ENCODE measurements at regions not wholly inside any gene's neighbourhood (a gene's known extent, or its start where the extent isn't known, plus 50 kb on each side); places are given as distances from the start of the nearest gene placed in this dataset.

- Mint-ChIP-seq H3K36me3 (no peaks in the 10 kb centered on the region), H3K27me3 (peaks cover 28% of the 10 kb centered on the region in 2 donors), H3K4me3 (no peak overlapping the region), H3K4me1 (peaks cover 9 to 16% of the 10 kb centered on the region in 2 donors), H3K9me3 (no peaks in the 10 kb centered on the region), H3K27ac (no peak overlapping the region)
- ATAC-seq (replicated peaks) (no peak), DNase-seq (no peak)
These were observed 122.1 kb upstream of the TPRG1 start for GRCh38 chr3:189049458-189050236.

GRCh38 chr3:189053322-189053721 lies 118.4 kb upstream of the TPRG1 start:
- Mint-ChIP-seq H3K4me1 (peaks cover 9 to 16% of the 10 kb centered on the region in 2 donors), H3K36me3 (no peaks in the 10 kb centered on the region), H3K9me3 (no peaks in the 10 kb centered on the region), H3K27ac (no peak overlapping the region), H3K27me3 (peaks cover 33 to 34% of the 10 kb centered on the region in 2 donors), H3K4me3 (no peak overlapping the region)
- DNase-seq: no peak
- ATAC-seq (replicated peaks): no peak

GRCh38 chr3:189056646-189057335 lies 115.0 kb upstream of the TPRG1 start:
- no peaks in the 10 kb centered on the region for H3K4me1 Mint-ChIP-seq
- H3K4me3 Mint-ChIP-seq: no peak overlapping the region
- H3K36me3 Mint-ChIP-seq: no peaks in the 10 kb centered on the region
- H3K9me3 Mint-ChIP-seq: peaks cover 7% of the 10 kb centered on the region in 2 donors
- ATAC-seq (replicated peaks) (no peak), DNase-seq (no peak)
- H3K27ac Mint-ChIP-seq: no peak overlapping the region
- peaks cover 19 to 25% of the 10 kb centered on the region in 2 donors for H3K27me3 Mint-ChIP-seq

- Mint-ChIP-seq H3K4me3 (no peak overlapping the region), H3K27me3 (peaks cover 18 to 25% of the 10 kb centered on the region in 2 donors), H3K4me1 (no peaks in the 10 kb centered on the region), H3K9me3 (peaks cover 9 to 11% of the 10 kb centered on the region in 2 donors), H3K36me3 (no peaks in the 10 kb centered on the region), H3K27ac (no peak overlapping the region)
- ATAC-seq (replicated peaks): no peak
- DNase-seq: no peak
These were observed 114.4 kb upstream of the TPRG1 start for GRCh38 chr3:189057369-189057768.

GRCh38 chr3:189058071-189058470 lies 113.7 kb upstream of the TPRG1 start:
- Mint-ChIP-seq H3K27ac (no peak overlapping the region), H3K9me3 (peaks cover 10 to 13% of the 10 kb centered on the region in 2 donors), H3K4me1 (no peaks in the 10 kb centered on the region), H3K36me3 (no peaks in the 10 kb centered on the region), H3K4me3 (no peak overlapping the region), H3K27me3 (peaks cover 17 to 30% of the 10 kb centered on the region in 2 donors)
- no peak for ATAC-seq (replicated peaks)
- DNase-seq: no peak

- H3K27me3 Mint-ChIP-seq: peaks cover 0 to 27% of the 10 kb centered on the region in 2 donors
- H3K4me3 Mint-ChIP-seq: no peak overlapping the region
- no peak for ATAC-seq (replicated peaks)
- H3K9me3 Mint-ChIP-seq: peaks cover 0 to 9% of the 10 kb centered on the region in 2 donors
- H3K4me1 Mint-ChIP-seq: no peaks in the 10 kb centered on the region
- H3K36me3 Mint-ChIP-seq: no peaks in the 10 kb centered on the region
- no peak overlapping the region for H3K27ac Mint-ChIP-seq
- DNase-seq: no peak
These were observed 100.8 kb upstream of the TPRG1 start for GRCh38 chr3:189070965-189071364.

GRCh38 chr3:189071446-189071845 lies 100.3 kb upstream of the TPRG1 start:
- H3K27me3 Mint-ChIP-seq: peaks cover 0 to 23% of the 10 kb centered on the region in 2 donors
- no peak for DNase-seq
- H3K4me1 Mint-ChIP-seq: no peaks in the 10 kb centered on the region
- ATAC-seq (replicated peaks): peak; percentile 63 to 75
- no peak overlapping the region for H3K4me3 Mint-ChIP-seq
- no peak overlapping the region for H3K27ac Mint-ChIP-seq
- H3K36me3 Mint-ChIP-seq: no peaks in the 10 kb centered on the region
- H3K9me3 Mint-ChIP-seq: peaks cover 0 to 9% of the 10 kb centered on the region in 2 donors

- Mint-ChIP-seq H3K9me3 (no peaks in the 10 kb centered on the region), H3K4me1 (no peaks in the 10 kb centered on the region), H3K4me3 (no peak overlapping the region), H3K36me3 (no peaks in the 10 kb centered on the region), H3K27ac (no peak overlapping the region), H3K27me3 (peaks cover 0 to 7% of the 10 kb centered on the region in 2 donors)
- DNase-seq (no peak), ATAC-seq (replicated peaks) (no peak)
These were observed 95.3 kb upstream of the TPRG1 start for GRCh38 chr3:189076449-189076848.

- DNase-seq (no peak), ATAC-seq (replicated peaks) (no peak)
- Mint-ChIP-seq H3K4me1 (no peaks in the 10 kb centered on the region), H3K4me3 (no peak overlapping the region), H3K36me3 (no peaks in the 10 kb centered on the region), H3K27ac (no peak overlapping the region), H3K27me3 (no peaks in the 10 kb centered on the region), H3K9me3 (no peaks in the 10 kb centered on the region)
These were observed 91.0 kb upstream of the TPRG1 start for GRCh38 chr3:189080745-189081144.

- Mint-ChIP-seq H3K36me3 (no peaks in the 10 kb centered on the region), H3K4me1 (no peaks in the 10 kb centered on the region), H3K9me3 (peaks cover 2 to 5% of the 10 kb centered on the region in 2 donors), H3K27me3 (peaks cover 2 to 6% of the 10 kb centered on the region in 2 donors), H3K4me3 (no peak overlapping the region), H3K27ac (no peak overlapping the region)
- ATAC-seq (replicated peaks) (no peak), DNase-seq (no peak)
These were observed 88.9 kb upstream of the TPRG1 start for GRCh38 chr3:189082666-189083427.

GRCh38 chr3:189084620-189085019 lies 87.2 kb upstream of the TPRG1 start:
- peaks cover 2 to 9% of the 10 kb centered on the region in 2 donors for H3K9me3 Mint-ChIP-seq
- H3K4me1 Mint-ChIP-seq: no peaks in the 10 kb centered on the region
- no peak for DNase-seq
- H3K36me3 Mint-ChIP-seq: no peaks in the 10 kb centered on the region
- H3K27ac Mint-ChIP-seq: no peak overlapping the region
- no peak overlapping the region for H3K4me3 Mint-ChIP-seq
- ATAC-seq (replicated peaks): no peak
- peaks cover 6 to 14% of the 10 kb centered on the region in 2 donors for H3K27me3 Mint-ChIP-seq

- Mint-ChIP-seq H3K27ac (no peak overlapping the region), H3K4me3 (no peak overlapping the region), H3K4me1 (no peaks in the 10 kb centered on the region), H3K9me3 (peaks cover 0 to 7% of the 10 kb centered on the region in 2 donors), H3K36me3 (no peaks in the 10 kb centered on the region), H3K27me3 (peaks cover 5 to 22% of the 10 kb centered on the region in 2 donors)
- no peak for DNase-seq
- no peak for ATAC-seq (replicated peaks)
These were observed 79.2 kb upstream of the TPRG1 start for GRCh38 chr3:189092547-189092946.

GRCh38 chr3:189094539-189094938 lies 77.2 kb upstream of the TPRG1 start:
- ATAC-seq (replicated peaks) (no peak), DNase-seq (no peak)
- Mint-ChIP-seq H3K4me1 (no peaks in the 10 kb centered on the region), H3K27me3 (peaks cover 5 to 12% of the 10 kb centered on the region in 2 donors), H3K36me3 (no peaks in the 10 kb centered on the region), H3K27ac (no peak overlapping the region), H3K9me3 (no peaks in the 10 kb centered on the region), H3K4me3 (no peak overlapping the region)

GRCh38 chr3:189096092-189096491 lies 75.7 kb upstream of the TPRG1 start:
- Mint-ChIP-seq H3K4me3 (no peak overlapping the region), H3K36me3 (no peaks in the 10 kb centered on the region), H3K4me1 (no peaks in the 10 kb centered on the region), H3K9me3 (no peaks in the 10 kb centered on the region), H3K27ac (no peak overlapping the region), H3K27me3 (peaks cover 5 to 12% of the 10 kb centered on the region in 2 donors)
- ATAC-seq (replicated peaks): no peak
- no peak for DNase-seq

Data from stimulated activated naive B cell treated with anti-CD40 and anti-IgM and Interleukin-4, amounts not matched to agents 10 μg/mL and 1 μg/mL and 100 μg/mL, for 72 hours (primary cell).